HG02759 (cell line): ENCODE measurements at regions not wholly inside any gene's neighbourhood (a gene's known extent, or its start where the extent isn't known, plus 50 kb on each side); places are given as distances from the start of the nearest gene placed in this dataset.

Experiments used
- ATAC-seq: cut with Tn5 transposase; IDR thresholded peaks from one replicate; pipeline ENCODE4 v1.9.1; 2021; ENCODE audit warnings: mild to moderate bottlenecking, moderate library complexity; ENCODE audit not compliant: unreplicated experiment

GRCh38 chr10:125348536-125348935 lies 188.2 kb upstream of the CTBP2 start:
- ATAC-seq = no peak

- ATAC-seq = peak; percentile 98
These were observed 184.3 kb upstream of the CTBP2 start for GRCh38 chr10:125344573-125345171.

- no peak for ATAC-seq
These were observed 183.6 kb upstream of the CTBP2 start for GRCh38 chr10:125343983-125344382.

- no peak for ATAC-seq
These were observed 183.0 kb upstream of the CTBP2 start for GRCh38 chr10:125343118-125343925.

- no peak for ATAC-seq
These were observed 181.2 kb upstream of the CTBP2 start for GRCh38 chr10:125341611-125342010.

DNA sequence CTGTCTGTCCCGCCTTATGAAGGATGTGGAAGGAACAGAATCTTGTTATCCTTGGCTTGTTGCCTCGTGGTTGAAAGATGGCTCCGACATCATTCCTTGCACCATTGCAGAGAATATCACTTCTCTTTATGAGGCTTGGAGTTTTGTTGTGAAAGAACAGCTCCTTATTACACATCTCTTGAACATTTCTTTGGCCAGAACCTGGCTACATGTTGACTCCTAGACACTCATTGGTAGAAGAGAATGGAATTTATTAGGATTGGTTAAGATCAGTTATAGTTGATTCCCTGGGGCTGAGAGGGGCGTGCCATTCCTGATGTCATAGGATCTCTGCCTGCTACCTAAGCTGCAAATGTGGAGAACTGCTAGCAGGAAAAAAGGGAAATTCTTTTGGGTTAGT lies 180.5 kb upstream of the CTBP2 start:
- ATAC-seq = no peak

DNA sequence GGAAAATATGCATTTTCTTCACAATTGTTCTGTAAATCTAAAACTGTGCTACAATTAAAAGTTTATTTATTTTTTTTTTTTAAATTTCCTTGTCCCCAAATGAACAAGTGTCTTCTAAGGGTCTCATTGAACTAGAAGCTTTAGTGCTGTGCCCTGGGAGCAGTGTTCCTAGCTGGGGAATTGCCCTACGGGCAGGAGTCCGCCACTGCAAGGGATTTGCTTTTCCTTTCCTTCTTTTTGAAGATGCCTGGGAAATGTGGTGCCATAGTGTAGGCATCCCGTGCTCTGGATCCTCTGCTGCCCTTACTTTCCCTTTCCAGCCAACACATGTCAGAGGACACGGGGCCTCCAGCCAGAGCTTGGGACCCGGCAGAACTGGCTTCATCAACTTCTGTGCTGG lies 177.1 kb upstream of the CTBP2 start:
- ATAC-seq = no peak

DNA sequence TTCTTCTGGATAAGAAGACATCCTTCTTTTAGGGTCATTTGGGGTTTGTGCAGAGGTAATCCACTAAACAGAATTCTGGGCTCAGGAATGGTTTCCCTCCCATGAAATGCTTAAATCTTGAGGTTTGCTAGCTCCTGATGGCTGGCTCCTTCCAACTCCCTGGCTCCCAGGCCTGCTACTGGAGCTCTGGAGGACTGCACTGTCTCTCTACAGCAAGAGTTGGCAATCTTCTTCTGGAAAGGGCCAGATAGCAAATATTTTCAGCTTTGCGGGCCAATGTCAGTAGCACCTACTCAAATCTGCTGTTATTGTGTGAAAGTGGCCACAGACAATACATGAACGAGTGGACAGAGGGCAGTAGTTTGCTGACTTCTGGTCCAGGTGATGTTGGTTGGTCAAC lies 174.2 kb upstream of the CTBP2 start:
- ATAC-seq = no peak

GRCh38 chr10:125333769-125334168 lies 173.4 kb upstream of the CTBP2 start:
- ATAC-seq = no peak

DNA sequence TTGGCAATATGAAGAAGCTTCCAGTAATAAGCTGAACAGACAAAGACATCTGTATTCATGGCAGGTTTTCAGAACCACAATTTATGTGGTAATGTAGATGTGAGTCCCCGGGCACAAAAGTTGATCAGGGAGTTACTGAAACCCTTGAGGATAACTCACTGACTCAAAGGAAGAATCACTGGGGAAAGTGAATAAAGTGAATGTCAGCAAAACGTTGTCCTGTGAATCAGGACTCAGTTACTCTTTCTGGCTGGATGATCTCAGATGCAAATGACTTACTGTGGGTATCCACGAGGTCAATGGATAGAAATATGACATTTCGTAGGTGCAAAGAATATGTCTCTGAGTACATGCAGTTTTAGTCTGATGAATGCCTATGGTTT lies 172.8 kb upstream of the CTBP2 start:
- ATAC-seq = no peak

- ATAC-seq = no peak
These were observed 172.3 kb upstream of the CTBP2 start for GRCh38 chr10:125332548-125333208.

DNA sequence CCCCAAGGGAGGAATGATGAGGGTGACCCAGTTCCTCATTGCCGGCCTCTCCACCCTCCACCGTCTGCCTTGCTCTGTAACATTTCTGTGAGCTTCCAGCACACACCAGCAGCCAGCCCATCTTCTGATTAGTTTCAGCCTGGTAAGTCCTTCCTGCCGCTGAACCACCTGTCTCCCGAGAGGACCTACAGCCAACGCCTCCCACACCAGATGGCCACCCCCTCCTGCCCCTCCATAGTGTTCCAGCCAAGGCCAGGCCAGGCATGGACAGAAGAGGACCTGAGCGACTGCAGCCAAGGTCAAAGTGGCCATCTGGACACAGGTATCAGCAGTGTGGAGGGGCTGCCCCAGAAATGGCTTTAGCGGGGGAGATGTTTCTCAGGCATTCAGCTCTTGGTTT lies 170.7 kb upstream of the CTBP2 start:
- no peak for ATAC-seq

DNA sequence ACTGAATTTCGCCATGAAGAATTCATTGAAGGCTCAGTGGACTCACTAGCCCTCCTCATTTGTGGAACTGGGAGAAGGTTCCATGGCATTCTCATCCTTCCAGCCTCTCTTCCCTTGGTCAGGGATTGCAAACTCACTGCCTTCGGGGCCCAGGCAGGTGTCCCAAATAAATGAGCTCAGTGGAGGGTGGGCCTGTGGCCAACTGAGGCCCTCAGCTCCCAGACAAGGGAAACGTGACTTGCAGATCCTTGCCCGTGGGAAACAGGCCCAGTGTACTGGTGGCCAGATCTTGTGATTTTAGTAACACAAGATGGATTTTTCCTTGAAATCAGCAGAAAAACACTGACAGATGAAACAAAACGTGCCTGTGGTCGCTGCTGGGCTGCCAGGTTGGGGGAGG lies 168.7 kb upstream of the CTBP2 start:
- no peak for ATAC-seq

GRCh38 chr10:125325326-125325725 lies 165.0 kb upstream of the CTBP2 start:
- no peak for ATAC-seq

- no peak for ATAC-seq
These were observed 156.1 kb upstream of the CTBP2 start for GRCh38 chr10:125316436-125316835.

DNA sequence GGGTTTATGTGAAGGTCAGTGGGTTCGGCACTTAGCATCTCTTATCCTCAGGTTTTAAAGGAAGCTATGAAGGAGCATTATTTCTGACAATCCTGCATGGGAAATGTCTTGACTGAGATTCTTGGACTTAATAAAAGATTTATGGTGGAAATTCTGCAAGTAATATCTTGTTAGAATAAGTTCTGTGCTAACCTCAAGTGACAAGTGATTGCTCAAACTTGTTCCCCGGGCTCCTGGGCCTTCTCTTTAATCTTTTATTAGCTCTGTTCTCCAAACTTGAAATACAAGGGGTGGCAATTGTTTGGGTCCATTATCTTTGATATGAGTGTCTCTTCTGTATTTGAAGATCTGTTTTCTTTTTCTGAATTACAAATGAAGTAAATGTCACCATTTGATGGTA lies 140.6 kb upstream of the CTBP2 start:
- ATAC-seq = no peak

GRCh38 chr10:125299461-125299860 lies 139.1 kb upstream of the CTBP2 start:
- ATAC-seq = no peak

- ATAC-seq = no peak
These were observed 136.2 kb upstream of the CTBP2 start for GRCh38 chr10:125296598-125296997.

DNA sequence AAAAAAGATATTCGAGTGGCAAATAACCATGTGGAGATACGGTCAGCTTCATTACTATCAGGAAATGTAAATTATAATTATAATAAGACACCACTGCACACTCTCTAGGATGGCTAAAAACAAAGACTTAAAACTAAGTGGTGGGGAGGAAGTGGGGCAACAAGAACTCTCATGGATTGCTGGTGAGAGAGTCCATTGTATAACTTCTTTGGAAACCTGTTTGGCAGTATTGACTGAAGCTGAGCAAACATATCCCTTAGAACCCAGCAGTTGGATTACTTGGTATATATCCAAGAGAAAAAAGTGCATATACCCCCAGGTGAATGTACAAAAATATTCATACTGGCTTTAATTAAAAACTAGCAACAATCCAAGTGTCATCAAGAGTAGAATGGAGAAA lies 133.7 kb upstream of the CTBP2 start:
- ATAC-seq = no peak

DNA sequence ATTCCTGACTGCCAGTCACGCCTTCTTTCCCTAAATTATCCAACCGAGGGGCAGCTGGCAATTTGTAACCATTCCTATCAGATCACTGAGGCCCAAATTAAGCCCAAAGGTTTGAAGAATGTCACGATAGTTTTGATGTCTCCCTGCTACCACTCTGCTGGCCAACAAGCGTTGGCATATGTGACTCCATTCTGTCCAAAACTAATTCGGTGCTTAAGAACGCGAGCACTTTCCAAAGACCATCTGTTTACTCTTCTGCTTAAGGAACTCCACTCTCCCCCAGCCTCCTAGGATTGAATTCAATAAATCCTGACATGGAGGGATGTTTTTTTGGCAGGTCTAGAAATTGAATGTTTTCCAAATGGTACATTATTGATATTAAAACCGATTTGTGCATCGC lies 131.5 kb upstream of the CTBP2 start:
- no peak for ATAC-seq

DNA sequence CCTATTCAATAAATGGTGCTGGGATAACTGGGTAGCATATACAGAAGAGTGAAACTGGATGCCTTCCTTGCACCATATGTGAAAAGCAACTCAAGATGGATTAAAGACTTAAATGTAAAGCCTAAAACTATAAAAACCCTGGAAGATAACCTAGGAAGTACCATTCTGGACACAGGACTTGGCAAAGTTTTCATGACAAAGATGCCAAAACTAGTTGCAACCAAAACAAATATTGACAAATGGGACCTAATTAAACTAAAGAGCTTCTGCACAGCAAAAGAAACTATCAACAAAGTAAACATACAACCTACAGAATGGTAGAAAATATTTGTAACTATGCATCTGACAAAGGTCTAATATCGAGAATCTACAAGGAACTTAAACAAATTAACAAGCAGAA lies 129.1 kb upstream of the CTBP2 start:
- no peak for ATAC-seq

DNA sequence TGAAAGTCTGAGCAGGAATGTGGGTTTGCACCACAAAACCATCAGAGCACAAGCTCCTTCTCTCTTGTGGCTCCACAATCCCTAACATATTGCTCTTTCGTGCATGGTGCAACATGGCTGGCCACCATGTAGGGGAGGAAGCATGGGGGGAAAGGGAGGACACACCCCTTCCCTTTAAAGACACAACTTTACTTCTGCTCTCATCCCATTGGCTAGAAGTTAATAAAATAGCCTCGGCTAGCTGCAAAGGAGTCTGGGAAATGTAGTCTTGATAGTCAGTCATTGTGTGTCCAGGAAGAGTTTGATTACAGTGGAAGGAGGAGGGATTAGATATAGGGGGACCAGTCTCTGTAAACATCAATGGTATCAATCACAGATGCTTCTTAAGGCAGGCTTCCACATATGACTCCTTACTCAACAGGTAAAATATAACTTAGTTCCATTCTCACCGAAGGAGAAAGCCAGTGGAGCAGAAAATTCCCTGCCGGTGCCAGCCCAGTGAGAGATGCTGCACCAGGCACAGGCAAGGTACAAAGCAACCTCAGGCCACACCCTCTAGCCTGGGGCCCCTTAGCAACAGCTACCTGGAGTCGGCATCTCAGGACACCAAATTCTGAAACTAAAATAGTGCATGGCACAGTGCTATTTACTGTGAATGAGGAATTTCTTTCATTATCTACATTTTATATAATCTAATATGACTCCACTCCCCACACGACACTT lies 124.7 kb upstream of the CTBP2 start:
- no peak for ATAC-seq
